ENCODE measurements at regions not wholly inside any gene's neighbourhood (a gene's known extent, or its start where the extent isn't known, plus 50 kb on each side); places are given as distances from the start of the nearest gene placed in this dataset.

- ChIA-PET CTCF (interaction anchor here (1.6 to 2.1 kb wide), 2 partner anchors 11 to 23 kb away, joined by 4 to 6 read pairs; no protein-coding TSS in a partner anchor), POLR2A (no interaction called here)
- no peak for DNase-seq (ENCODE audit: extremely low spot score)
- TF ChIP-seq CTCF (IDR thresholded peaks at IDR 0.05; ENCODE audit: control extremely low read depth, extremely low read depth, low read depth, missing control alignments): no peak
Measured at GRCh38 chr4:124219389-124219788, 493.1 kb downstream of the ANKRD50 start.

GRCh38 chr4:124224256-124224655 lies 488.3 kb downstream of the ANKRD50 start:
- no peak for DNase-seq (ENCODE audit: extremely low spot score)
- ChIA-PET POLR2A (no interaction called here), CTCF (no interaction called here)
- no peak for TF ChIP-seq CTCF (IDR thresholded peaks at IDR 0.05; ENCODE audit: control extremely low read depth, extremely low read depth, low read depth, missing control alignments)

- TF ChIP-seq CTCF (IDR thresholded peaks at IDR 0.05; ENCODE audit: control extremely low read depth, extremely low read depth, low read depth, missing control alignments): no peak
- ChIA-PET POLR2A (no interaction called here), CTCF (no interaction called here)
- no peak for DNase-seq (ENCODE audit: extremely low spot score)
Measured at GRCh38 chr4:124227981-124228380, 484.6 kb downstream of the ANKRD50 start.

GRCh38 chr4:124230268-124230667 lies 482.3 kb downstream of the ANKRD50 start:
- no peak for DNase-seq (ENCODE audit: extremely low spot score)
- CTCF ChIA-PET: interaction anchor here (1.5 to 2.1 kb wide), 2 partner anchors 11 to 14 kb away, joined by 3 to 6 read pairs; no protein-coding TSS in a partner anchor
- no peak for TF ChIP-seq CTCF (IDR thresholded peaks at IDR 0.05; ENCODE audit: control extremely low read depth, extremely low read depth, low read depth, missing control alignments)

GRCh38 chr4:124234771-124235170 lies 477.8 kb downstream of the ANKRD50 start:
- no peak for TF ChIP-seq CTCF (IDR thresholded peaks at IDR 0.05; ENCODE audit: control extremely low read depth, extremely low read depth, low read depth, missing control alignments)
- ChIA-PET POLR2A (no interaction called here), CTCF (no interaction called here)
- DNase-seq (ENCODE audit: extremely low spot score): no peak

More at GRCh38 chr4:124230268-124230667, 482.3 kb downstream of the ANKRD50 start:
- POLR2A ChIA-PET: no interaction called here

- ChIA-PET POLR2A (no interaction called here), CTCF (interaction anchor here (1.2 to 4.3 kb wide), 3 partner anchors 10 to 18 kb away, joined by 3 to 17 read pairs (median 3); no protein-coding TSS in a partner anchor)
- TF ChIP-seq CTCF (IDR thresholded peaks at IDR 0.05; ENCODE audit: control extremely low read depth, extremely low read depth, low read depth, missing control alignments): no peak
- no peak for DNase-seq (ENCODE audit: extremely low spot score)
Measured at GRCh38 chr4:124243671-124244366, 468.7 kb downstream of the ANKRD50 start.
